ENCODE measurements at regions not wholly inside any gene's neighbourhood (a gene's known extent, or its start where the extent isn't known, plus 50 kb on each side); places are given as distances from the start of the nearest gene placed in this dataset.

GRCh38 chr4:181293541-181293940 is 949.7 kb upstream of the TENM3 start:
- no peaks in the 10 kb centered on the region for H3K36me3 ChIP-seq (ENCODE audit: control insufficient read depth, insufficient read depth, low read length)
- H3K4me1 ChIP-seq (ENCODE audit: control insufficient read depth, insufficient read depth, low read length, poor library complexity, severe bottlenecking) = no peaks in the 10 kb centered on the region
- H3K4me3 ChIP-seq (ENCODE audit: extremely low read depth, insufficient read depth, low read length, poor library complexity, severe bottlenecking) = no peak overlapping the region
- no peaks in the 10 kb centered on the region for H3K9me3 ChIP-seq (ENCODE audit: control insufficient read depth, low read length)
- 50 to 67% methylated on average over 8 to 9 of the region's 10 CpGs for WGBS, 2 experiments (ENCODE audit: insufficient coverage in 2 of 2)
- no peak overlapping the region for H3K27ac ChIP-seq (ENCODE audit: low read depth, low read length, severe bottlenecking)

GRCh38 chr4:181294421-181294820 is 948.8 kb upstream of the TENM3 start:
- Histone ChIP-seq H3K9me3 (ENCODE audit: control insufficient read depth, low read length) (no peaks in the 10 kb centered on the region), H3K4me3 (ENCODE audit: extremely low read depth, insufficient read depth, low read length, poor library complexity, severe bottlenecking) (no peak overlapping the region), H3K36me3 (ENCODE audit: control insufficient read depth, insufficient read depth, low read length) (no peaks in the 10 kb centered on the region), H3K27ac (ENCODE audit: low read depth, low read length, severe bottlenecking) (no peak overlapping the region), H3K4me1 (ENCODE audit: control insufficient read depth, insufficient read depth, low read length, poor library complexity, severe bottlenecking) (no peaks in the 10 kb centered on the region)
- 100% methylated on average over 1 of the region's 2 CpGs; no CpG with 5 or more reads in 1 of the 2 experiments for WGBS, 2 experiments (ENCODE audit: insufficient coverage in 2 of 2)

DNA sequence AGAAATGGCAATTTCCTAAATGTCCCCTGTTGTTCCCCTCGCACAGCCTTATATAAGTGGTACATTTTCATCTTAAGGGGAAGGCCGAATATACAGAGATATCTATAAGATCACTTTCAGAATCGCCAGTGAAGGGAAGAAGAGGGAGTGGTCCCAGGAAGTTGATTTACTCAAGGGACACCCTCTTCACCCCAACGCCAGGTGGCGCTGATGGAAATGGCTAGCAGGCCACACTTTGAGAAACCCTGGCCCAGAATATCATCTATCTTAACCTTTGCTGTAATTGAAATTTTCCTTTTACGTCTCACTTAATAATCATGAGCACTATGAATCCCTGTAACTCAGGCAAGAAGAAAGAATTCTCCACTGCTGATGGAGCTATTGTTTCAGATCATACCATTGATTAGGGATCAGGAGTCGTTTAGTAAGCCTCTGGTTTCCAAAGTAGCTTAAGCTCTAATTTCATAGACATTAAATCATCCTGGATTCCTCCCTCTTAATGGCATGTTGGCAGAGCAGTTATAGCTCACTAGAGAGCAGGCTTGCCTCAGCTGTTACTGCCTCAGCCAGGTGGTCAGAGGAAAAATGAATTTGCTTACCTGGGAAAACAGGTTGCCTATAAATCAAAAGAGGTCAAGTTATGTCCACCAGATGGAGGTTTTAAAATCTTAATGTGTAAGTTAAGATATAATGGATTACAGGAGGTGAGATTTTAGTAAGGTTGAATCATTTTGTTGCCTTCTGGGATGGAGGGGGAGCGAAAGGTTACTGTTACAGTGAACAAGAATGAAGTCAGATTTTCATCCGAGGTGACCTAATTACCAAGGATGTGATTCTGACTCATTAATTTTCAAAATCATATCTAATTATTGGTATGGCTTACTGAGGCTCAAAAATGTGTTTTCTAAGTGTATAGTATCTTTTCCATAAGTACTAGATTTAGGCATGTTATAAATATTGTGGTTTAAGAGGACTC is 941.2 kb upstream of the TENM3 start:
- Histone ChIP-seq H3K36me3 (ENCODE audit: control insufficient read depth, insufficient read depth, low read length) (no peaks in the 10 kb centered on the region), H3K27ac (ENCODE audit: low read depth, low read length, severe bottlenecking) (no peak overlapping the region), H3K4me3 (ENCODE audit: extremely low read depth, insufficient read depth, low read length, poor library complexity, severe bottlenecking) (no peak overlapping the region), H3K9me3 (ENCODE audit: control insufficient read depth, low read length) (no peaks in the 10 kb centered on the region), H3K4me1 (ENCODE audit: control insufficient read depth, insufficient read depth, low read length, poor library complexity, severe bottlenecking) (no peaks in the 10 kb centered on the region)
- 33 to 58% methylated on average over 3 of the region's 9 CpGs for WGBS, 2 experiments (ENCODE audit: insufficient coverage in 2 of 2)

DNA sequence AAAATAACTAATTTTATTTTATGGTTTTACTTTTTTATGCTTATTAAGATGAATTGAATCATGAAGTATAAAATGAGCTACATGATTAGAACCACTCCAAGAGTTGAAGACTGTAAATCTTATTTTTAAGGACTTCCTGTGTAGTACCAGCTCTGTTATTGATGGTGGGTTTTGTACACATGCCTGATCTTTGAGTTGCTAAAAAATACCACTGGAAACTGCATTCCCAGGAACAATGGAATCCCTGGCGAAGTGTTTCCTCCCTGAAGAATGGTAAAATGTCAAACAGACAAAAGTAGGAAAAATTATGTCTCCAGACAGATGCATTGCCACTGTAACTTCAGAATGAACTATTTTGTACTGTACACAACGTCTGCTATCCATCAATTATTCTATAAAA is 935.4 kb upstream of the TENM3 start:
- no peaks in the 10 kb centered on the region for H3K4me1 ChIP-seq (ENCODE audit: control insufficient read depth, insufficient read depth, low read length, poor library complexity, severe bottlenecking)
- no peaks in the 10 kb centered on the region for H3K36me3 ChIP-seq (ENCODE audit: control insufficient read depth, insufficient read depth, low read length)
- H3K27ac ChIP-seq (ENCODE audit: low read depth, low read length, severe bottlenecking) = no peak overlapping the region
- H3K9me3 ChIP-seq (ENCODE audit: control insufficient read depth, low read length) = no peaks in the 10 kb centered on the region
- 80% methylated on average over 1 of the region's 2 CpGs; no CpG with 5 or more reads in 1 of the 2 experiments for WGBS, 2 experiments (ENCODE audit: insufficient coverage in 2 of 2)
- no peak overlapping the region for H3K4me3 ChIP-seq (ENCODE audit: extremely low read depth, insufficient read depth, low read length, poor library complexity, severe bottlenecking)

- no peak overlapping the region for H3K4me3 ChIP-seq (ENCODE audit: extremely low read depth, insufficient read depth, low read length, poor library complexity, severe bottlenecking)
- H3K27ac ChIP-seq (ENCODE audit: low read depth, low read length, severe bottlenecking) = no peak overlapping the region
- WGBS, 2 experiments (ENCODE audit: insufficient coverage in 2 of 2) = 52 to 88% methylated on average over 1 to 4 of the region's 7 CpGs
Observed at GRCh38 chr4:181308476-181309312, 934.5 kb upstream of the TENM3 start.

DNA sequence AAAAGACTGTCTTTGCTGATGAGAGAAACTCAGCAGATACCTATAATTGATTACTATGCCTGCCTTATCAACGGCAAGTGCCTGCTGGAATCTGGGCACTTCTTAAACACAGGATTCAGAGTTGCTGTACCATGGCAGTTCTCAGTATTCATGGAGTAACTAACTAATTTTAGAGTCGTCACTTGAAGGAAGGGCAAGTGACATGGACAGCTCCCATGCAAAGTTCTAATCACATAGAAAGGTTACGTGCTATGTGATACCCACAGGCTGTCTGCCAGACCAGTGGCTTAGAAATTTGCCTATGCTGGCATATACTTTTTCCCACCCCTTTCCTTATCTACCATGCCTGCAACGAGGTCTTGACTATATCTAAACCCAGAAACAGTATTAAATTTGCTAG is 931.1 kb upstream of the TENM3 start:
- no peaks in the 10 kb centered on the region for H3K36me3 ChIP-seq (ENCODE audit: control insufficient read depth, insufficient read depth, low read length)
- 88 to 93% methylated on average over 3 to 4 of the region's 4 CpGs for WGBS, 2 experiments (ENCODE audit: insufficient coverage in 2 of 2)
- H3K4me3 ChIP-seq (ENCODE audit: extremely low read depth, insufficient read depth, low read length, poor library complexity, severe bottlenecking) = no peak overlapping the region
- no peaks in the 10 kb centered on the region for H3K4me1 ChIP-seq (ENCODE audit: control insufficient read depth, insufficient read depth, low read length, poor library complexity, severe bottlenecking)
- H3K9me3 ChIP-seq (ENCODE audit: control insufficient read depth, low read length) = no peaks in the 10 kb centered on the region
- H3K27ac ChIP-seq (ENCODE audit: low read depth, low read length, severe bottlenecking) = no peak overlapping the region

More at GRCh38 chr4:181308476-181309312, 934.5 kb upstream of the TENM3 start:
- H3K9me3 ChIP-seq (ENCODE audit: control insufficient read depth, low read length) = no peaks in the 10 kb centered on the region
- H3K4me1 ChIP-seq (ENCODE audit: control insufficient read depth, insufficient read depth, low read length, poor library complexity, severe bottlenecking) = no peaks in the 10 kb centered on the region
- H3K36me3 ChIP-seq (ENCODE audit: control insufficient read depth, insufficient read depth, low read length) = no peaks in the 10 kb centered on the region

DNA sequence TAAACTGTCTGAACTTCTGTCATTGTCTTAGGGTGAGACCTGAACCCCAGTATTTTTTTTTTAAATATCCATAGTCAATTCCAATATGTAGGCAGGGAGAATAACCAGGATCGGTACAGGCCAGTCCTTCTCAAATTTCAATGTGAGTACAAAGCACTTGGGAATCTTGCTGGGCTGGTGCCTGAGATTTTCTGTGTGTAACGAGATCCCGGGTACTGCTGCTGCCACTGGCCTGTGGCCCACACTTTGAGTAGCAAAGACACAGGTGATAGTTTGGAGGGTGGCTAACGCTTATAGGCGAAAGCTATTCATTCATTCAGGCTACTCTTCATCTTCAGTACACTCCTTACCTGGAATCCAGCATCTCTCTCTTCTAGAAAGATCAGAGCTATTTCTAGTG is 923.6 kb upstream of the TENM3 start:
- no peaks in the 10 kb centered on the region for H3K36me3 ChIP-seq (ENCODE audit: control insufficient read depth, insufficient read depth, low read length)
- no peaks in the 10 kb centered on the region for H3K4me1 ChIP-seq (ENCODE audit: control insufficient read depth, insufficient read depth, low read length, poor library complexity, severe bottlenecking)
- WGBS, 2 experiments (ENCODE audit: insufficient coverage in 2 of 2) = 61 to 81% methylated on average over 3 to 4 of the region's 5 CpGs
- no peaks in the 10 kb centered on the region for H3K9me3 ChIP-seq (ENCODE audit: control insufficient read depth, low read length)
- H3K4me3 ChIP-seq (ENCODE audit: extremely low read depth, insufficient read depth, low read length, poor library complexity, severe bottlenecking) = no peak overlapping the region
- no peak overlapping the region for H3K27ac ChIP-seq (ENCODE audit: low read depth, low read length, severe bottlenecking)

GRCh38 chr4:181323061-181323460 is 920.1 kb upstream of the TENM3 start:
- Histone ChIP-seq H3K36me3 (ENCODE audit: control insufficient read depth, insufficient read depth, low read length) (no peaks in the 10 kb centered on the region), H3K9me3 (ENCODE audit: control insufficient read depth, low read length) (no peaks in the 10 kb centered on the region), H3K4me3 (ENCODE audit: extremely low read depth, insufficient read depth, low read length, poor library complexity, severe bottlenecking) (no peak overlapping the region), H3K27ac (ENCODE audit: low read depth, low read length, severe bottlenecking) (no peak overlapping the region), H3K4me1 (ENCODE audit: control insufficient read depth, insufficient read depth, low read length, poor library complexity, severe bottlenecking) (no peaks in the 10 kb centered on the region)
- WGBS, 2 experiments (ENCODE audit: insufficient coverage in 2 of 2) = no CpG with 5 or more reads among the region's 2 CpGs

- WGBS, 2 experiments (ENCODE audit: insufficient coverage in 2 of 2) = 100% methylated on average over 1 of the region's 4 CpGs
- no peaks in the 10 kb centered on the region for H3K4me1 ChIP-seq (ENCODE audit: control insufficient read depth, insufficient read depth, low read length, poor library complexity, severe bottlenecking)
- no peaks in the 10 kb centered on the region for H3K9me3 ChIP-seq (ENCODE audit: control insufficient read depth, low read length)
- no peak overlapping the region for H3K4me3 ChIP-seq (ENCODE audit: extremely low read depth, insufficient read depth, low read length, poor library complexity, severe bottlenecking)
- H3K36me3 ChIP-seq (ENCODE audit: control insufficient read depth, insufficient read depth, low read length) = no peaks in the 10 kb centered on the region
- H3K27ac ChIP-seq (ENCODE audit: low read depth, low read length, severe bottlenecking) = no peak overlapping the region
Observed at GRCh38 chr4:181330654-181331201, 912.5 kb upstream of the TENM3 start.

- WGBS, 2 experiments (ENCODE audit: insufficient coverage in 2 of 2) = 0 to 57% methylated on average over 1 of the region's 1 CpG
- Histone ChIP-seq H3K4me3 (ENCODE audit: extremely low read depth, insufficient read depth, low read length, poor library complexity, severe bottlenecking) (no peak overlapping the region), H3K4me1 (ENCODE audit: control insufficient read depth, insufficient read depth, low read length, poor library complexity, severe bottlenecking) (no peaks in the 10 kb centered on the region)
Observed at GRCh38 chr4:181331214-181331613, 912.0 kb upstream of the TENM3 start.

More at GRCh38 chr4:181331214-181331613, 912.0 kb upstream of the TENM3 start:
- no peak overlapping the region for H3K27ac ChIP-seq (ENCODE audit: low read depth, low read length, severe bottlenecking)
- no peaks in the 10 kb centered on the region for H3K9me3 ChIP-seq (ENCODE audit: control insufficient read depth, low read length)
- H3K36me3 ChIP-seq (ENCODE audit: control insufficient read depth, insufficient read depth, low read length) = no peaks in the 10 kb centered on the region

Measured in mesodermal cell (in vitro differentiated cells).